ENCODE measurements at regions not wholly inside any gene's neighbourhood (a gene's known extent, or its start where the extent isn't known, plus 50 kb on each side); places are given as distances from the start of the nearest gene placed in this dataset.

DNA sequence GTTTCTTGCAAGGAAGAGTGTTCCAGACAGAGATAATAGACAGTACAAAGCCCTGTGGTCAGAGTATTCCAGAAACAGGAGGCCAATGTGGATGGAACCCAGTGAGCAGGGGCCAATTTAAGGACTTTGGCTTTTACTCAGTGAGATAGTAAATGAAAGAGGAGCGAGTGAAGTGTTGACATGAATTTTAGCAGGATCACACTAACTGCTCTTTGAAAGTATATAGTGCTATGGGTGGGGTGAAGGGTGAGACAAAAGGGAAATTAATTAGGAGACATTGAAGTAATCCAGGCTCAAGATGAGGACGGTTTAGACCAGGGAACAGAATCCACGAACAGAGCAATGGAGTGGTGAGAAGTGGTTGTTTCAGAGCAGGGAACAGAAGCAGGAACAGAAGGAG is 62.2 kb upstream of the TES start:
- Histone ChIP-seq H3K4me3 (ENCODE audit: low read length) (no peak overlapping the region), H3K9ac (ENCODE audit: low read depth, low read length) (no peak overlapping the region), H3K4me2 (ENCODE audit: low read length) (no peak overlapping the region), H3K9me3 (replicated peaks; ENCODE audit: low read length) (no peaks in the 10 kb centered on the region), H3K36me3 (ENCODE audit: insufficient read depth, low read length) (no peaks in the 10 kb centered on the region), H3K4me1 (ENCODE audit: control insufficient read depth, insufficient read depth, low read length) (peaks cover 8% of the 10 kb centered on the region), H3K27me3 (ENCODE audit: control insufficient read depth, insufficient read depth, low read length) (no peaks in the 10 kb centered on the region)

- H3K4me2 ChIP-seq (ENCODE audit: low read length), result no peak overlapping the region
- H3K4me1 ChIP-seq (ENCODE audit: control insufficient read depth, insufficient read depth, low read length), result peaks cover 8% of the 10 kb centered on the region
- H3K27me3 ChIP-seq (ENCODE audit: control insufficient read depth, insufficient read depth, low read length), result no peaks in the 10 kb centered on the region
- no peaks in the 10 kb centered on the region for H3K36me3 ChIP-seq (ENCODE audit: insufficient read depth, low read length)
- no peaks in the 10 kb centered on the region for H3K9me3 ChIP-seq (replicated peaks; ENCODE audit: low read length)
- no peak overlapping the region for H3K9ac ChIP-seq (ENCODE audit: low read depth, low read length)
- H3K4me3 ChIP-seq (ENCODE audit: low read length), result no peak overlapping the region
Observed at GRCh38 chr7:116148626-116149025, 61.7 kb upstream of the TES start.

- H3K9me3 ChIP-seq (replicated peaks; ENCODE audit: low read length), result no peaks in the 10 kb centered on the region
- peaks cover 8% of the 10 kb centered on the region for H3K4me1 ChIP-seq (ENCODE audit: control insufficient read depth, insufficient read depth, low read length)
- no peaks in the 10 kb centered on the region for H3K27me3 ChIP-seq (ENCODE audit: control insufficient read depth, insufficient read depth, low read length)
- H3K36me3 ChIP-seq (ENCODE audit: insufficient read depth, low read length), result no peaks in the 10 kb centered on the region
- peak overlapping the region; percentile 57 for H3K4me2 ChIP-seq (ENCODE audit: low read length)
- H3K4me3 ChIP-seq (ENCODE audit: low read length), result no peak overlapping the region
- no peak overlapping the region for H3K9ac ChIP-seq (ENCODE audit: low read depth, low read length)
Observed at GRCh38 chr7:116150588-116150987, 59.8 kb upstream of the TES start.

- Histone ChIP-seq H3K36me3 (ENCODE audit: insufficient read depth, low read length) (no peaks in the 10 kb centered on the region), H3K9ac (ENCODE audit: low read depth, low read length) (no peak overlapping the region), H3K27me3 (ENCODE audit: control insufficient read depth, insufficient read depth, low read length) (no peaks in the 10 kb centered on the region), H3K4me2 (ENCODE audit: low read length) (no peak overlapping the region), H3K4me1 (ENCODE audit: control insufficient read depth, insufficient read depth, low read length) (peaks cover 8% of the 10 kb centered on the region), H3K9me3 (replicated peaks; ENCODE audit: low read length) (no peaks in the 10 kb centered on the region), H3K4me3 (ENCODE audit: low read length) (no peak overlapping the region)
Observed at GRCh38 chr7:116152276-116152675, 58.1 kb upstream of the TES start.

DNA sequence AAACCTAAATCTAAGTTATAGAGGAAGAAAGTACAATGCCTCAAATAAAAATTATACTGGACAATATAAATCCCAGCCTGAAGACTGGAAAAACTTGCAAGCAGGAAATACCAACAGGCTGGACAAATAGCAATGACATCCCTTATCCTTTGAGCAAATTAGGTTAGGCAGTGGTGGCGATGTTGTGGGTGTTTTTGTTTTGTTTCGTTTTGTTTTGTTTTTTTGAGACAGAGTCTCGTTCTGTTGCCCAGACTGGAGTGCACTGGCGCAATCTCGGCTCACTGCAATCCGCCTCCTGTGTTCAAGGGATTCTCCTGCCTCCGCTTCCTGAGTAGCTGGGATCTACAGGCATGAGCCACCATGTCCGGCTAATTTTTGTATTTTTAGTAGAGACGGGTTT is 57.3 kb upstream of the TES start:
- peaks cover 8% of the 10 kb centered on the region for H3K4me1 ChIP-seq (ENCODE audit: control insufficient read depth, insufficient read depth, low read length)
- H3K9ac ChIP-seq (ENCODE audit: low read depth, low read length), result no peak overlapping the region
- no peak overlapping the region for H3K4me3 ChIP-seq (ENCODE audit: low read length)

GRCh38 chr7:116159711-116160110 is 50.6 kb upstream of the TES start:
- no peak overlapping the region for H3K9ac ChIP-seq (ENCODE audit: low read depth, low read length)
- H3K4me1 ChIP-seq (ENCODE audit: control insufficient read depth, insufficient read depth, low read length), result no peaks in the 10 kb centered on the region
- no peaks in the 10 kb centered on the region for H3K9me3 ChIP-seq (replicated peaks; ENCODE audit: low read length)
- H3K4me3 ChIP-seq (ENCODE audit: low read length), result no peak overlapping the region
- no peak overlapping the region for H3K4me2 ChIP-seq (ENCODE audit: low read length)
- no peaks in the 10 kb centered on the region for H3K27me3 ChIP-seq (ENCODE audit: control insufficient read depth, insufficient read depth, low read length)
- H3K36me3 ChIP-seq (ENCODE audit: insufficient read depth, low read length), result no peaks in the 10 kb centered on the region

More for the DNA sequence above, 57.3 kb upstream of the TES start:
- Histone ChIP-seq H3K4me2 (ENCODE audit: low read length) (no peak overlapping the region), H3K9me3 (replicated peaks; ENCODE audit: low read length) (no peaks in the 10 kb centered on the region), H3K36me3 (ENCODE audit: insufficient read depth, low read length) (no peaks in the 10 kb centered on the region), H3K27me3 (ENCODE audit: control insufficient read depth, insufficient read depth, low read length) (no peaks in the 10 kb centered on the region)
